Stimulated activated naive CD8-positive, alpha-beta T cell treated with anti-CD3 and anti-CD28 coated beads, Interleukin-15, Interleukin-2, amounts not matched to agents 100 U/mL and 50 U/mL, for 24 hours (primary cell): ENCODE measurements at regions not wholly inside any gene's neighbourhood (a gene's known extent, or its start where the extent isn't known, plus 50 kb on each side); places are given as distances from the start of the nearest gene placed in this dataset.

Experiments
- ATAC-seq: fragments of 150-1000 bp; cut with Tn5 transposase; one replicate; pipeline ENCODE4 v1.10.0; 2021
- DNase-seq: peaks from one replicate; pipeline ENCODE4 v3.0.0; 2021

DNA sequence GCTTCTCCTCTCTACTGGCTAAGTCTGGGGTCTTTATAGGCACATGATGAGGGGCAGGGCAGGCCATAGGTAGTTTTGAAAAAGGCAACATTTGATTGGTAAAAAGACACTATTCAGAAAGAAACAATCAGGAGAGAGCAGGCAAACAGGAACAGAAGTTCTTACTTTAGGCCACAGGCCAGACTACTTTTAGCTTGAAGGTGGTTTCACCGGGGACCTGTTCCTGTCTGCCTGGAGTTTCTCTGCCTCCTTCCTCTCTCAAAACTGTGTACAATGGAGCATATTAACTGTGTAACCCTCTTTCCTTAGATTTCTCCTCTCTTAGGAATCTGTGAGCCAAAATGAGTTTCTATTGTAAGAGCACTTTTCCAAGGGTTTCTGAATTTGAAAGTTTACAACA lies 167.9 kb upstream of the AVPR1A start:
- ATAC-seq = no peak

DNA sequence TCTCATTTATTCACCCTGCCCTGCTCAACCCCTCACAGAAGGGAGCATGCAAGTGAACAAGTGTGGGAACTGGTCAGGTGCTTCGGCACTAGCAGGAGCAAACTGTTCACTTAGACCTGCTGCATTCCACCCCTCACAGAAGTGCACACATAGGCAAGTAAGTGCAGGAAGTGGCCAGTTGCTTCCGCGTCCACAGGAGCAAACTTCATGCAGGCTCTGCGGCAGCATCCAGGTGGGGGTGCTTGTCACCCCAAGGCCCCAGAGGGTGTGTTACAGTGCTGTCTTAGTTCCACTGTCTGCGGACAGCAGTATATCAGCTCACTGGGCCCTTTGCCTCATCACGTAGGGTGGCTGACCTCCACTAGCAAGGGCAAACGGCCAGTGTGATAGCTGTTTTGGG lies 167.3 kb upstream of the AVPR1A start:
- DNase-seq (no peak), ATAC-seq (no peak)

More for the DNA sequence above, 167.9 kb upstream of the AVPR1A start:
- no peak for DNase-seq

DNA sequence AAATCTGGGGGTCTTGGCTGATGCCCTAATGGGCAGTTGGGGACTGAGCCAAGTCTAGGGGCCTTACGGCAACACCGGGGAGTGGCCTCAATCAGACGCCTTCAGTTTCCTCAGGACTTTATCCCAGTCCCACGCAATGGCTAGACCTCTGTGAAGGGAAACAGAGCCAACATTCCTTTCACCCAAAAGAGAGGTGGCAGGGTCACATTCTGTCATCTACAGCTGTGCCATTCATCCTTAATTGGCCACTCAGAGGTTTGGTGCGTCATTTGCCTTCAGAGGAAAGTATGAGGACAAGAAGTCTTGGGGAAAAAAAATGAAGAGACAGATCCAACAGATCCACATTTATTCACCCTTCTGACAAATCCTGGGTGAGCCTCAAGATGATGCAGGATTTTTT lies 166.9 kb upstream of the AVPR1A start:
- ATAC-seq (no peak), DNase-seq (no peak)

DNA sequence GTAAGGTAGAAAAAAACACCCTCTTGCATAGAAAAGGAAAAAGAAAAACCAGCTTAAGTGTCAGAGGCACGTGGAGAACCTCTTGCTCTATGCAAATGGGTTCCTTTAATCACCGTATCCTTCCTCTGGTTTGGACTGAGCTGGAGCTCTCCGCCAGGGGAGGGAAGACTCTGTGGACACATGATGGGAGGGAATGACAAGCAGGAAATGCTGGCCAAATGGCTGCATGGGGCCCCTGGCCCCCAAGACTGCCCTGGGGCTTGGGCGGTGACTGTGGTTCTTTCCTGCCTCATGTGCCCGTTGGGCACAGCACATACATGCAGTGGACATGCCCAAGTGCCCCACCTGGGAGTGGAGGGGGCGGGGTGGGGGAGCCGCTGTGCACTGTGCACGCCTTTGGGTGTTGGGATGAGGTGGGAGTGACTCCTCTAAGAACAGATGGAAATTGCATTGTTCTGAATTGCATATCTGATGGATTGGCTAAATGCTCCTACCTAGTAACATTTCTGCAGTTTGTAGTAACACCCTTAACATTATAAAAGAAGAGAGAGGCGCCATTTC lies 166.4 kb upstream of the AVPR1A start:
- DNase-seq (no peak), ATAC-seq (no peak)

DNA sequence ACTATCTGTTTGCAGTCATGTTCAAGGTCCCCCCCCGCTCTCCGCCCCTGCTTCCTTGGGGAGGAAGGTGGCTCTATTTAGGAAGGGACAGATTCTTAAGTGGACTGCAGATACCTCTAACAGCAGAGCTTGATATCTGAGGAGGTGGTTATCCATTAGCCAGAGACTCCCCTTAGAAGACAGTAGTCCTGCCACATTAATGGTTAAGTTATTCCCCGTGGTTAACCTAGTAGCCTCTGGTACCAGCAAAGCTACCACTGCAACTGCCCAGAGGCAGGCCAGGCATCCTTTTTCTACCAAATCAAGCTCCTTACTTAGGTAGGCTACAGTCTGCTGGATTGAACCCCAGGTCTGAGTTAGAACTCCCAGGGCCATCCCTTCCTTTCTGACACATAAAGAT lies 162.1 kb upstream of the AVPR1A start:
- ATAC-seq = no peak
- no peak for DNase-seq

DNA sequence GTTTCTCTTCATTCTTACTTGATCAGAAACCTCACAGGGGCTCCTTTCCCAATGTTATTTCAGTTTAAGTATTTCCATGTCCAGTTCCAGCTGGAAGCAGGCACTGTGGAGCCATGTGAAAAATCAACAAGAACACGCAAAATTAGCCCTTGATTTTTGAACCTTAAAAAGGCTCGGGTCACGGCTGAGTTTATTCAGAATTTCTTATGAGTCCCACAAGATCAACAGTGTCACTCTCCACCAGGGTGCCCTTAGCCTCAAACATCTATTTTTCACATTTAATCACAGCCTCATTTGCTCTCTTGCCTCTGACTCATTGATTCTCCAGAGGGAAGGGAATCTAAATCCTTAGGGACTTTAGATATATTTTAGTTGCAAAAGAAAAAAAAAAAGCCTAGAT lies 157.7 kb upstream of the AVPR1A start:
- ATAC-seq = no peak
- no peak for DNase-seq

DNA sequence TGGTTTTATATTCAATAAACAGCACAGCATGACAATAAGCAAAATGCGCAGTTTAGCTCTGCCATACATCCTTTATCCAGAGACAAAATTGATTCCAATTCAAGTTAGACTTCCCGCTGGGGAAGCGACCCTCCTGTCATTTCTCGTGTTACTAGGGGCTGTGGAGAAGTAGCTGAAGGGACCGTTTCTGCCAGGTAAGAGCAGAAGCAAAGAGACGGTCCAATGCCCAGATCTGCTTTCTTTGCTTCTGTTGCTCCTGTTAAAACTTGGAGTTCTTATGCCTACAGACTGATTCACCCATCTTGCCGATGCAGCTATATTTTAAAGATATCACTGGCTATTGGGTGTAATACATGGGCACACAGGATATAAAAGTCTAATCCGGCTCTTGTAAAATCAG lies 156.8 kb upstream of the AVPR1A start:
- no peak for DNase-seq
- ATAC-seq = no peak

DNA sequence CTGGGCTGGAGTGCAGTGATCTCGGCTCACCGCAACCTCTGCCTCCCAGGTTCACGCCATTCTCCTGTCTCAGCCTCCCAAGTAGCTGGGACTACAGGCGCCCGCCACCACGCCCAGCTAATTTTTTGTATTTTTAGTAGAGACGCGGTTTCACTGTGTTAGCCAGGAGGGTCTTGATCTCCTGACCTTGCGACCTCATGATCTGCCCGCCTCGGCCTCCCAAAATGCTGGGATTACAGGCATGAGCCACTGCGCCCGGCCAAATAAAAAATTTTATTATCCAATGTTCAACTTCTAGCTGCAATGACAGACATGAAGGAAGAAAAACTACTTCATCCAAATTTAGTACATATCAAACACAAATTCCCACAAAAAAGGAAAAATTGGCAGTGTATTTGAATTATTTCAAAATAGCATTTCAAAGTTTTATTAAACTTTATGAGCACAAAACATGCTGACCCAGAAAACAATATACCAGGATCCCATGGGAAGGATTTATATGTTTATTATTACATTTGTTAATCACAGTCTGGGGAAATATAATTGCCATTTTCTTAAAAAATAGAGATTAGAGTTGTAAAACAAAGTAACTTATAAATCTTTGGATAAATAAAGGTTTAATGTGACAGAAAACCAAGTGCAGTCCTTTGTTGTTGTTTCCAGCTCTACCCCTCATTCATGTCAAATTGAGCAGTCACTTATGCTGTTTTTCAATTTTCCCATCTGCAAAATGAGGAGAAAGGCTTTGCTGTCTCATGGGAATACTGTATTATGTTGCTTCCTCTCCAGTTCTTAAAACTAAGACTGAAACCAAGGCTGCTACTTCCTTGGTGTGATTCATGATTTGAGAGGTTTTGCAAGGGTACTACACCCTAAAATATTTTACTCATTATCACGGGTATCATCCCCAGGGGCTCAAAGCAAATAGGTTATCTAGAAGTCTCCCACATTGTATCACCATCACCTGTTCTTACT lies 155.2 kb upstream of the AVPR1A start:
- ATAC-seq = no peak
- DNase-seq = no peak

DNA sequence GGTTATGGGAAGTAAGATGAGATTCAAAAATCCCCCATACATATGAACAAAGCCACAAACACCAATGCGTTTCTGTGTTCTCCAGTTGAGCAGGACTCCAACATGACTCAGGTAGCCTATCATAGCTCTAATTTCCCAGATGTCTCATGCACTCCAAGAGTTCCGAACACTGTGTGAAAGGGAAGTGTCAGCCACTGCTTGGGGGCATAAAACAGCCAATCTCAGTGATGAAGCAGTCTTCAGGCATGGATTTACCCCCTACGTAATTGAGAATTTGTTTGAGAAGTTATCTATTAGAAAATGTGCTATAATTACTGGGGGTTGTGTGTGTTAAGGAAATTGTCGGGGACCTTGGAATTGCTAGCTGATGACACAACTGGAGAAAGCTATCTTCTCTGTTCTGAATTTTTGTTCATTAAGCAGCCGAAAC lies 153.9 kb upstream of the AVPR1A start:
- ATAC-seq (no peak), DNase-seq (no peak)

DNA sequence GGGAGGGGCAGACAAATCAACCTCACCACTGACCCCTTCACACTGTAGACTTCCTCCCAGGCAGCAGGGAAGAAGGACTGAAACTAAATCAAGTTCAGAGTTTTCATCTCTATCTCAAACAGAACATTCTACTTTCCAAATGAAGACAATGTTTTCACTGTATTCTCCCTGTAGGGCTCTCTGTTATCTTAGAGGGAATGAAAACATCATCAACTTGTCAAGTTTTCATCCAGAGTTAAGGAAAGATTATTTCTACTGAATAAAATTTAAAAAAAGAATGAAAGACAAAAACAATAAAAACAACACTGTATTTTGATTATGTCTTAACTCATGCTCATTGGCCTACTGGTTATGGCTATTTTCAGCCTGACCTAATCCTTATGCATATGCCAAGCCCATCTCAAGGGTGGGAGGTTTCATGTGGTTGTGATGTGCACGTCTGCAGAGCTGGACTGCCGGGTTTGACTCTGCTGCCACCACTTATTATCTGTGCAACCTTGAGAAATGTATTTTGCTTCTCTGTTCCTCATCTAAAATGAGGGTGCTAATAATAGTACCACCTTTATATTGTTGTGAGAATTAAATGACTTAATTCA lies 152.0 kb upstream of the AVPR1A start:
- ATAC-seq = no peak
- no peak for DNase-seq

DNA sequence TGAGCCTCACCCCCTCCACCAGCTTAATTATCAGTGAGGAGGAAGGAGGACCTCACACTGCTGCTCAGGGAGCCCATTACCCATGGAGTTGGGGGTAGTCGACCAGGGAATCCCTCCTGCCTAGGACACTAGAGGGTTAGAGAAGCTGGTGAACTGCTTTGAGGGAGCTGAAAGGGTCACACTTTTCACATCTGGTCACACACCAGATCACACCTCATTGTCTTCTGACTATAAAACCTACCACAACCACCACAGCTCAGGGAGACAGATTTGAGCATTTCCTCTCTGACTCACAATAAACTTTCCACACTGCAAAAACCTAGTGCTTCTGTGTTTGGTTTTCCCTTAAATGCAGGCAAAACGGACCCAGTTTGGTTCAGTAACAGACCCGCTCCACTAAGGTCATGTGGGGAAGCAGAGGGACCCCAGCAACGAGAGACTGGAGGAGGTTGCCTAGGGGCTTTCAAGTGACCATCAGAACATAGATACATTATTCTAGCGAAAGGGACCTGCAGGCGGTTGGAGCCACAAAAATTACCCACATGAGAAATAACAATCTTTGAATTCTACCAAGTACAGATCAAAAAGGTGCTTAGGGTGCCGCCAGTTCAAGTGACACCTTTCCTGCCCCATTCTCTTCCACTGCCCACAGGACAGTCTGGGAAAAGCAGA lies 151.4 kb upstream of the AVPR1A start:
- peak; percentile 72 for ATAC-seq
- no peak for DNase-seq

DNA sequence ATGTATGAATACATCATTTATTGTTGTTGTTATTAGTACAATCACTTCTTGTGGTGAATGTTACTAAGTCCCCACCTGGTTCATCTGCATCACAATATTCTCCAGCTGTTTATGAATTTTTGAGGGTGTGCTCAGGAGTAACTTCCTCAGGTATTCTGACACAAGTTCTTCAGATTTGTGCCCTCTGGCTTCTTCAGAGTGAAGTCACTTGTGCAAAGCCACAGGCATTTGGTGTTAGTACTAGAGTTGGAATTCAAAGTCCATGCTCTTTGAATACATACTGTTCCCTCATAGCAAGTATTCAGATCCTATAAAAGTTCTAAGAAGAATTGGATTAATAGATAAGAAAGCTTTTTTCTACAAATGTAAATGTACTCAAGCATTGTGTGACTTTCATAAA lies 150.3 kb upstream of the AVPR1A start:
- ATAC-seq (no peak), DNase-seq (no peak)

DNA sequence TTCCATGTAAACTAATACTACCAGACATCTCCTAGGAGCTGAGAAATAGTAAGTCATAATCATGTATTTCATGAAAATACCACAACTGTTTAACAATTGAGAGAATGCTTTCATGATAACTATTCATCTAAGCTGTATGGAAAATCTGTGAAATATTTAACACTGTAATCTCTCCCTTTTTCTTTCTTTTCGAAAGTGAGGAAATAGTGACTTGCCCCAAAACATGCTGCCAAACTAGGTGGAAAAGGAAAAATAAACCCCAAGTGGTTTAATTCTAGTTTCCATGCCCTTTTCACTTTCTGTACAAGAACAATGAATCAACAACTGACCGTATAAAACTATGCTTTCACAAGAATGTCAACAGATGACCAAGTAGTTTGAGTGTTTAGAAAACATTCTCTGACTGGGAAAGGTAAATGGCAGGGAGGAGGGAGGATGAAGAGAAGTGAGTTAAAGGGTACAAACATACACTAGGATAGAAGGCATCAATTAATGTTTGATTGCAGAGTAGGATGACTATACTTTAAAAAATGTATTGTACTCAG lies 147.5 kb upstream of the AVPR1A start:
- ATAC-seq = no peak

DNA sequence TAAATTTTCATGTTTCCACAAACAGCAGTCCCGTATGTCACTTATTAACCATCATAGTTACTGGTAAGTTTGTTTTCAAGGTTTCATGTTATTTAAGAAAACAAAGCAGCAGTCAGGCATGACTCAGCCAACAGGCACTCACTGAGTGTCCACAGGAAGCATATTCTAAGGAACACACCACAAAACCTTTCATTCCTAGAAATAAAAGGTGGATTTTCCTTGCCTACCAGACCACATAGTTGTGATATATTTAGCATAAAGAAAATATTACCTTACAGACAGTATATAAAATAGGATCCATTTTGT lies 143.3 kb upstream of the AVPR1A start:
- DNase-seq = no peak
- ATAC-seq = no peak

More for the DNA sequence above, 147.5 kb upstream of the AVPR1A start:
- DNase-seq = no peak

DNA sequence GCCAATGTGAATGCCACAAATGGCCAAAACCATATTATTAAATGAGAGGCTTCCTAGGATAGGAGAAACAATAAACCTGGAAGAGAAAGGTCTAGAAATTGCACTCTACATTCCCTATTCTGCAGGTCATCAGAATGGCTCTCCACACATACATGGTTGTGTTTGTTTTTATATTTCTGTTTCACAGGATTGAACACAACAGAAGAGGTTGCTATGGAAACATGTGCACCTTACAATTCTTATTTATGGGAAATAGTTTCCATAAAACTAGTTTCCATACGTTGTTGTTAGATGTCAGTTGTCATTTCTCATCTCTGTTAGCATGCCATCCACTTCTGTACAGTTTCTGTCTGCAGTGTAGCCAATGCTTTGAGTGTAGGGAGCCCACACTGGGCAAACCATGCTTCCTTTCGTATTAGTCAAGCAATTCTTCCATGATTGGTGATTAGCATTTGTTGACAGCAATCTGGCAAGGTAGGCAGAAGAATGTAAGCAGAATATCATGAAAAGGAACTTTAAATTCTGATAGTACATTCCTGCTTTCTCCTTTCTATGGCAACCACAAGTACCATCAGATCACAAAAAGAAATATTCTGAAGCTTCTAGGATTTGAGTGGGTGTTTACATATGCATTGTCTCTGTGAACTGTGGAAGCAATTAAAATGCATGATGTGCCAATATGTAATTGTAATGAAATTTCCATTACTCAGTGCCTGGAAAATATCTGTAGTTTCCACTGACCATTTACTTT lies 141.6 kb upstream of the AVPR1A start:
- no peak for ATAC-seq
- DNase-seq = no peak

DNA sequence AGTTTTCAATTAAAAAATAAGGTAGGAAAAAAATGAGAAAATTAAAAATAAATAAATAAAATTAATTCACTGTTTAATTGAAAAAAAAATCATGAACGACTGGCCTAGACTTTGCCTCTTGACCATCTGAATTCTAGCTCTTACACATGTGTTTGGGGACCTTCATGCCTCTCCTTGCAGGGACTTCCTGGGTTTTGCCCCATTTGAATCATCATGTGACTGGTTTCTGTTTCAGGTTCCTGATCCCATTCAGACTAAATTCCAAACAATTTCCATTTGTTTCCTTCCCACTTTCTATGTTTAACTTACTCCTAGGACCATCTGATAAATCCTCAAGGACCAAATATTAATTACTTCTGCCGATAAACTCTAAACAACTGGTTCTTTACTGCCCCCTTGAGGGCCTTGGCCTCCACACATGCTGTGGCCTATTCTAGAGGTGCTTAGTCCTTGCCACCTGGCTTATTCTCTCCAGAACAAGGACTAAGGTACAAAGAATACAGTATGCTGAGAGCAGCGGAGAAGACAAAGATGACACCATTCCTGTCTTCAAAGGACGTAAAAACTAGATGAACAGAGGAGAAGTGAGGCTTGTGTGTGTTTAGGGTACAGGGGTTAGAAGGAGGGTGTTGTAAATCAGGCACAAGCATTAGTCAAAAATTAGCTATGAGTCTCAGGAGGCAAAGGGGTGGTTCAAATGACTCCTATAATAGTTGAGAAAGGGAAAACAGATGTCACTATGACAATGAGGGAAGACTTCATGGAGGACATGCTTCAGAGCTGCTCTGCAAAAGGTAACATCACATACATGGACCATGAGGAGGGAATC lies 125.8 kb upstream of the AVPR1A start:
- no peak for ATAC-seq
- peak; percentile 16 for DNase-seq

DNA sequence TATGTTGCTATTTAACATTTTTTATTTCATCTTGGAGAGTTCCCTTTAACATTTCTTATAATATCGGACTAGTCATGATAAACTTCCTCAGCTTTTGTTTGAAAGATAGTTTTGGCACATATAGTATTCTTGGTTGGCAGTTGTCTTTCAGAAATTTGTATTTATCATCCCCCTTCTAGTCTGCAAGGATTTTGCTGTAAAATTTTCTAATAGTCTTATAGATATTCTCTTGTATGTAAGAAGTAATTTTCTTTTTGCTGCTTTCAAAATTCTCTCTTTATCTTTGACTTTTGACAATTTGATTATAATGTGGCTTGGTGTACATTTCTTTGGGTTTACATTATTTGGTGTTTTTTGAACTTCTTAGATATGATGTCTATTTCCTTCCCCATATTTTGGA lies 116.0 kb upstream of the AVPR1A start:
- DNase-seq (no peak), ATAC-seq (no peak)

DNA sequence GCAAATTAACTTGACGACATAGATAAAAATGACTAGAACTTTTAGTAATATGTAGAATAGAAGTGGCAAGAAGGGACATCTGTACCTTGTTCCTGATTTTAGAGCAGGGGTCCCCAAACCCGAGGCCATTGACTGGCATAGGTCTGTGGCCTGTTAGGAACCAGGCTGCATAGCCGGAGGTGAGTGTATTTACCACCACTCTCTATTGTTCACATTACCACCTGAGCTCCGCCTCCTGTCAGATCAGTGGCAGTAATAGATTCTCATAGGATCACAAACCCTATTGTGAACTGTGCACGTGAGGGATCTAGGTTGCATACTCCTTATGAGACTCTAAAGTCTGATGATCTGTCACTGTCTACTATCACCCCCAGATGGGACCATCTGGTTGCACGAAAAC lies 113.6 kb upstream of the AVPR1A start:
- ATAC-seq (no peak), DNase-seq (no peak)

DNA sequence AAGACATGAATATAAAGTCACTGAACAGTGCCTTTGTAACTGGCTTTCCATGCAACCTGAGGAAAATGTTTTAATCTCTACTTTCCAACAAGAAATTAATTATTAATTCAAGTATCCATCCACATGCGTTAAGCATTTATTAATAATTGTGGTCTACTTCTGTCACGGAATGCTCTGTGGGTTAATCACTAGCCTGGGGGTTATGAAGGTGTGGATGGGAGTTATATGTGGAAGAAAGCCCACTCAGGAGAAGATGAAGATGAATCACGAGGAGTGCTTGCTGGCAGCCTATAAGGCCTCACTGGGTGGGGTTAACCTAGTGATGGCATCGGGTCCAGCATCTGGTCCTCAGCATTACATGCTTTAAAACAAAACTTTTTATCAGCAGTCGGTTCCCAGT lies 99.5 kb upstream of the AVPR1A start:
- DNase-seq (no peak), ATAC-seq (no peak)

DNA sequence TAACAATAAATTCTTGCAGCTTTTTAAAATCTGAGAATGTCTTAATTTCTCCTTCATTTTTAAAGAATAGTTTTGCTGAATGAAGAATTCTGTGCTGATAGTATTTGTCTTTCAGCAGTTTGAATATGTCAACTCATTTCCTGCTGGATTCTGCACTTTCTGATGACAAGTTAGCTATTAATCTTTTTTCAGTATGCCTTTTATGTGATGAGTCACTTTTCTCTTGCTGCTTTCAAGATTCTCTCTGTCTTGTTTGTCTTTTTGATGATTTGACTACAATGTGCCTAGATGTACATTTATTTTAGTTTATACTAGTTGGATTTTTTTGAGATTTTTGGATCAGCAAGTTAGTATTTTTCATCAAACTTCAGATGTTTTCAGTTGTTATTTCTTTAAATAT lies 87.9 kb upstream of the AVPR1A start:
- ATAC-seq (no peak), DNase-seq (no peak)

DNA sequence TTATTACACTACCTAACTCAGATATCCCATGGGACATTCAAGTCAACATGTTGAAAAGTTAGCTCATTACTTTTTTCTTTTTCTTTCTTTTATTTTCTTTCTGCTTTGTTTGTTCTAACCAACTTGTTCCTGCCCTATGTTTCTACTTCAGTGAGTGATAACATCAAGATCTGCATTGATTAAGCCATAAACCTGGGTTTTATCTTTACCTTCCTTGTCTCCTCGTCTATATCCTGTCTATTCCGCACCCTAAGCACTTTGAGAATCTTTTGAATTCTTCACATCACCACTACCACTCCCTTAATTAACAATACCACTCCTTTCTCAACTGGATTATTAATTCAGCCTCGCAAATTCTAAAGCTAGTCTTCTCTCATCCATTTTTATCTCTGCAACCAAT lies 81.9 kb upstream of the AVPR1A start:
- ATAC-seq = no peak

More for the DNA sequence above, 81.9 kb upstream of the AVPR1A start:
- DNase-seq = no peak
